ENCODE measurements at regions not wholly inside any gene's neighbourhood (a gene's known extent, or its start where the extent isn't known, plus 50 kb on each side); places are given as distances from the start of the nearest gene placed in this dataset.

DNA sequence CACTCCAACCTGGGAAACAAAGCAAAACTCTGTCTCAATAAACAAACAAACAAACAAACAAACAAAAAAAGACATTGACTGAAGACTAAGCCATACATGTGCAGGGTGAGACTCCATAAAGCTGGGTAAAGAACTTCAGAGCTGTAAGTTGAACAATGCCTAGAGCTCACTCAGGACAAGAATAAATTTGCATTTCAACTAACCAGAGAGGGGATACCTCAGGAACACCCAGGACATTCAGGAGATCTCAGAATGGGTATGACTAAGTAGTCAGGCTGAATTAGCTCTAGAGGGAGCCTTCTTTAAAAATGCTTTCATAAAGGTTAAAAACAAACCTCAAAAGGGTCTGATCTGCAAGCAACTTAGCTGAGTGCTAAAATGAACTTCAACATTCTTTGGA is 267.7 kb upstream of the DIO3 start:
- H3K4me2 ChIP-seq (ENCODE audit: low read length) = no peak overlapping the region

DNA sequence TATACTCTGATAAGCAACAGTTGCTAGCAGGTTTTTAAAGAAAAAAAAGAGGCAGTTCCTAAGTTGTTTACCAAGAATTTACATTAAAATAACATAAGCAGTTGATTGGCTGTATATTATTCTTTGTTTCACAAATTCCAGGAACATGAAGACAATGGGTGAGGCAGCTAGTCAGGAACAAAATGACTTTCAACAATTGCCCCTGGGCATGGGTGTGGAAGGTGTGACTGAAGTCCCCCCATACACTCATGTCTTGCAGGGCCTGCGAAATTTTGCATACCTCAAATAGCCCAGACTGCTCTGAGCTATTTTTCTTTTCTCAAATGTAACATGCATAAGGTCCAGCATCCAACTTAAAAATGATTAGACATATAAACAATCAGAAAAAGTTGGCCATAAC is 267.2 kb upstream of the DIO3 start:
- no TSS peak for BruUV-seq (replicated peaks)
- 0 out of 4 replicates have a peak, but pooled peaks cover 0 to 6% of the 10 kb centered on the region in 2 experiments for H3K9me3 ChIP-seq (ENCODE audit: control insufficient read depth in 1 of 2, insufficient read depth in 1 of 2, low read depth in 1 of 2, low read length in 2 of 2)
- H3K4me2 ChIP-seq (ENCODE audit: low read length) = no peak overlapping the region
- no peaks in the 10 kb centered on the region for H3K36me3 ChIP-seq (ENCODE audit: control insufficient read depth in 1 of 2, insufficient read depth in 2 of 2, low read length in 2 of 2)
- ChIA-PET RAD21 (ENCODE audit: low non-redundant PET in 1 of 2, low total read pairs in 2 of 2, uncharacterized antibody in 2 of 2, unreplicated experiment in 2 of 2) (no interaction called here), POLR2A (no interaction called here), CTCF (no interaction called here)
- intact Hi-C loops (cut with micrococcal nuclease) = no loop called here
- no peak for DNase-seq (ENCODE audit: low read depth, low spot score)
- H3K27me3 ChIP-seq (ENCODE audit: insufficient read depth, low read length) = peaks cover 4% of the 10 kb centered on the region; the same call in 1 of the 2 replicates
- H2AFZ ChIP-seq (ENCODE audit: low read depth, low read length, poor library complexity, severe bottlenecking) = no peak overlapping the region
- H4K20me1 ChIP-seq (ENCODE audit: insufficient read depth) = no peaks in the 10 kb centered on the region
- ATAC-seq = no peak
- no peaks in the 10 kb centered on the region for H3K79me2 ChIP-seq (ENCODE audit: insufficient read depth, low read length)
- H3K9ac ChIP-seq (ENCODE audit: low read length) = no peak overlapping the region
- H3K27ac ChIP-seq (ENCODE audit: low read depth, low read length) = no peak overlapping the region
- no peaks in the 10 kb centered on the region for H3K4me1 ChIP-seq (ENCODE audit: control insufficient read depth in 1 of 2, insufficient read depth in 2 of 2, low read length in 2 of 2)
- H3K4me3 ChIP-seq (replicated peaks in 1 of 2; ENCODE audit: low read depth in 1 of 2, low read length in 2 of 2) = no peak overlapping the region
- H3K9me2 ChIP-seq (ENCODE audit: insufficient read depth) = no peaks in the 10 kb centered on the region
- TF ChIP-seq ZFX (IDR thresholded peaks at IDR 0.05) (no peak), ATF3 (IDR thresholded peaks at IDR 0.05) (no peak), SIN3A (IDR thresholded peaks at IDR 0.05; ENCODE audit: low read depth) (no peak), EZH2 (IDR thresholded peaks at IDR 0.05) (no peak), REST (IDR thresholded peaks at IDR 0.05; ENCODE audit: low read depth) (no peak), CEBPB (IDR thresholded peaks at IDR 0.05; ENCODE audit: low read depth) (no peak), ZNF274 (IDR thresholded peaks at IDR 0.05; ENCODE audit: low read depth, low read length) (no peak), MAX (IDR thresholded peaks at IDR 0.05) (no peak), POLR2A (IDR thresholded peaks at IDR 0.05; ENCODE audit: borderline replicate concordance, extremely low read depth, insufficient read depth, insufficient read length) (no peak), CTCF (IDR thresholded peaks at IDR 0.05 in 2 of 3, conservative IDR thresholded peaks at IDR 0.05 in 1 of 3; ENCODE audit: borderline replicate concordance in 1 of 3, insufficient read depth in 1 of 3, low read depth in 2 of 3, low read length in 2 of 3) (no peak), POLR2AphosphoS5 (IDR thresholded peaks at IDR 0.05; ENCODE audit: low read depth, low read length) (no peak), YY1 (IDR thresholded peaks at IDR 0.05; ENCODE audit: extremely low read depth, insufficient replicate concordance, low read depth, low read length) (no peak), CBX3 (IDR thresholded peaks at IDR 0.05; ENCODE audit: low read depth) (no peak)

More for the DNA sequence above, 267.7 kb upstream of the DIO3 start:
- no peaks in the 10 kb centered on the region for H3K4me1 ChIP-seq (ENCODE audit: control insufficient read depth in 1 of 2, insufficient read depth in 2 of 2, low read length in 2 of 2)
- peaks cover 4% of the 10 kb centered on the region; the same call in 1 of the 2 replicates for H3K27me3 ChIP-seq (ENCODE audit: insufficient read depth, low read length)
- no peak overlapping the region for H3K4me3 ChIP-seq (replicated peaks in 1 of 2; ENCODE audit: low read depth in 1 of 2, low read length in 2 of 2)
- ATAC-seq = no peak
- DNase-seq (ENCODE audit: low read depth, low spot score) = no peak
- 0 out of 4 replicates have a peak, but pooled peaks cover 0 to 6% of the 10 kb centered on the region in 2 experiments for H3K9me3 ChIP-seq (ENCODE audit: control insufficient read depth in 1 of 2, insufficient read depth in 1 of 2, low read depth in 1 of 2, low read length in 2 of 2)
- H3K36me3 ChIP-seq (ENCODE audit: control insufficient read depth in 1 of 2, insufficient read depth in 2 of 2, low read length in 2 of 2) = no peaks in the 10 kb centered on the region
- ChIA-PET POLR2A (no interaction called here), CTCF (no interaction called here), RAD21 (ENCODE audit: low non-redundant PET in 1 of 2, low total read pairs in 2 of 2, uncharacterized antibody in 2 of 2, unreplicated experiment in 2 of 2) (no interaction called here)
- intact Hi-C loops (cut with micrococcal nuclease) = no loop called here
- no TSS peak for BruUV-seq (replicated peaks)
- H3K9ac ChIP-seq (ENCODE audit: low read length) = no peak overlapping the region
- TF ChIP-seq JUND (IDR thresholded peaks at IDR 0.05) (no peak), ZFX (IDR thresholded peaks at IDR 0.05) (no peak)
- no peak overlapping the region for H2AFZ ChIP-seq (ENCODE audit: low read depth, low read length, poor library complexity, severe bottlenecking)
- H3K79me2 ChIP-seq (ENCODE audit: insufficient read depth, low read length) = no peaks in the 10 kb centered on the region
- no peak overlapping the region for H3K27ac ChIP-seq (ENCODE audit: low read depth, low read length)
- H3K9me2 ChIP-seq (ENCODE audit: insufficient read depth) = no peaks in the 10 kb centered on the region
- H4K20me1 ChIP-seq (ENCODE audit: insufficient read depth) = no peaks in the 10 kb centered on the region
